H9 (cell line): ENCODE measurements at regions not wholly inside any gene's neighbourhood (a gene's known extent, or its start where the extent isn't known, plus 50 kb on each side); places are given as distances from the start of the nearest gene placed in this dataset.

ENCODE experiments used
- DNase-seq: peaks from one replicate; pipeline ENCODE4 v3.0.0-alpha.2; 2017
- H2AFZ ChIP-seq: one replicate; pipeline ENCODE4 v1.6.1; 2013; ENCODE audit warnings: mild to moderate bottlenecking, low read length, control low read depth, moderate library complexity
- H2AK5ac ChIP-seq: 2 replicates; pipeline ENCODE4 v1.6.1; 2013; ENCODE audit warnings: low read length, control low read depth, mixed read lengths; ENCODE audit not compliant: insufficient read length
- H2BK120ac ChIP-seq: one replicate; pipeline ENCODE4 v1.6.1; 2013; ENCODE audit warnings: low read depth, mild to moderate bottlenecking, low read length, control low read depth, inconsistent platforms; ENCODE audit not compliant: poor library complexity, severe bottlenecking
- H2BK12ac ChIP-seq: 2 replicates; pipeline ENCODE4 v1.6.1; 2013; ENCODE audit warnings: low read length, control low read depth, mixed read lengths, low read depth; ENCODE audit not compliant: insufficient read length
- H2BK15ac ChIP-seq: 2 replicates; pipeline ENCODE4 v1.6.1; 2013; ENCODE audit warnings: low read depth, low read length, control low read depth
- H2BK20ac ChIP-seq: one replicate; pipeline ENCODE4 v1.6.1; 2013; ENCODE audit warnings: low read depth, mild to moderate bottlenecking, low read length, control low read depth, inconsistent platforms; ENCODE audit not compliant: poor library complexity, severe bottlenecking
- H2BK5ac ChIP-seq: 2 replicates; pipeline ENCODE4 v1.6.1; 2013; ENCODE audit warnings: low read length, control low read depth, mixed read lengths; ENCODE audit not compliant: insufficient read length
- H3K14ac ChIP-seq: 2 replicates; pipeline ENCODE4 v1.6.1; 2013; ENCODE audit warnings: low read length, control low read depth; ENCODE audit not compliant: insufficient read depth
- H3K18ac ChIP-seq: 2 replicates; pipeline ENCODE4 v1.6.1; 2013; ENCODE audit warnings: low read depth, mild to moderate bottlenecking, mixed read lengths, low read length, control low read depth; ENCODE audit not compliant: insufficient read length
- H3K23ac ChIP-seq: 2 replicates; pipeline ENCODE4 v1.6.1; 2013; ENCODE audit warnings: low read length, control low read depth, mixed read lengths, low read depth; ENCODE audit not compliant: insufficient read length
- H3K23me2 ChIP-seq: 2 replicates; pipeline ENCODE4 v1.6.1; 2013; ENCODE audit warnings: low read depth, mild to moderate bottlenecking, mixed read lengths, low read length, control low read depth; ENCODE audit not compliant: insufficient read length, poor library complexity, severe bottlenecking
- H3K27ac ChIP-seq: 2 replicates; pipeline ENCODE4 v1.5.1; 2013; ENCODE audit warnings: low read length, control low read depth, mixed read lengths, low read depth; ENCODE audit not compliant: insufficient read length
- H3K27me3 ChIP-seq: 2 replicates; pipeline ENCODE4 v1.6.1; 2013; ENCODE audit warnings: low read length, control low read depth, inconsistent platforms; ENCODE audit not compliant: insufficient read depth
- H3K4ac ChIP-seq: 2 replicates; pipeline ENCODE4 v1.6.1; 2013; ENCODE audit warnings: low read depth, mild to moderate bottlenecking, control low read depth, inconsistent platforms, low read length, moderate library complexity
- H3K4me1 ChIP-seq: 2 replicates; pipeline ENCODE4 v1.6.1; 2013; ENCODE audit warnings: low read length, control low read depth, inconsistent platforms; ENCODE audit not compliant: insufficient read depth
- H3K4me2 ChIP-seq: 2 replicates; pipeline ENCODE4 v1.6.1; 2013; ENCODE audit warnings: low read length, control low read depth, mixed read lengths; ENCODE audit not compliant: insufficient read length, insufficient read depth
- H3K56ac ChIP-seq: 2 replicates; pipeline ENCODE4 v1.6.1; 2013; ENCODE audit warnings: low read depth, mild to moderate bottlenecking, mixed read lengths, low read length, control low read depth; ENCODE audit not compliant: insufficient read length
- H3K79me1 ChIP-seq: 2 replicates; pipeline ENCODE4 v1.6.1; 2013; ENCODE audit warnings: low read depth, mild to moderate bottlenecking, moderate library complexity, low read length, control low read depth, inconsistent platforms; ENCODE audit not compliant: insufficient read depth, poor library complexity, severe bottlenecking
- H3K79me2 ChIP-seq: 2 replicates; pipeline ENCODE4 v1.6.1; 2013; ENCODE audit warnings: low read length, control low read depth, inconsistent platforms; ENCODE audit not compliant: insufficient read depth
- H3K9ac ChIP-seq: 2 replicates; pipeline ENCODE4 v1.6.1; 2013; ENCODE audit warnings: low read length, control low read depth, mixed read lengths; ENCODE audit not compliant: insufficient read length; ENCODE audit errors: extremely low read depth
- H3K9me3 ChIP-seq: one replicate; pipeline ENCODE4 v1.6.1; 2013; ENCODE audit warnings: low read depth, low read length, inconsistent platforms; ENCODE audit not compliant: control insufficient read depth
- H3T11ph ChIP-seq: one replicate; pipeline ENCODE4 v1.6.1; 2013; ENCODE audit warnings: mild to moderate bottlenecking, low read length, control low read depth, inconsistent platforms
- H4K20me1 ChIP-seq: one replicate; pipeline ENCODE4 v1.6.1; 2013; ENCODE audit not compliant: control insufficient read depth, insufficient read length, insufficient read depth
- H4K5ac ChIP-seq: 2 replicates; pipeline ENCODE4 v1.6.1; 2013; ENCODE audit warnings: low read depth, mild to moderate bottlenecking, mixed read lengths, low read length, control low read depth; ENCODE audit not compliant: insufficient read length
- H4K8ac ChIP-seq: replicated peaks from 2 replicates; pipeline ENCODE4 v1.6.1; 2013; ENCODE audit warnings: low read length, control low read depth, mixed read lengths, low read depth; ENCODE audit not compliant: insufficient read length
- H4K91ac ChIP-seq: 2 replicates; pipeline ENCODE4 v1.6.1; 2013; ENCODE audit warnings: low read depth, mild to moderate bottlenecking, moderate library complexity, mixed read lengths, low read length, control low read depth; ENCODE audit not compliant: insufficient read length
- H3K27ac Mint-ChIP-seq, 3 experiments: 2 replicates in 2 of 3; 3 replicates in 1 of 3; pipeline ENCODE4 v1.8.0; 2020 to 2021; ENCODE audit warnings: mixed read lengths in 3 of 3, mild to moderate bottlenecking in 1 of 3, moderate library complexity in 1 of 3
- H3K27me3 Mint-ChIP-seq: 2 replicates; pipeline ENCODE4 v1.8.0; 2021; ENCODE audit warnings: low read depth, mild to moderate bottlenecking, moderate library complexity, mixed read lengths
- H3K36me3 Mint-ChIP-seq, 3 experiments: 2 replicates in 2 of 3; 3 replicates in 1 of 3; pipeline ENCODE4 v1.8.0; 2020 to 2021; ENCODE audit warnings: low read depth in 3 of 3, mixed read lengths in 3 of 3; ENCODE audit not compliant: insufficient read depth in 1 of 3
- H3K4me1 Mint-ChIP-seq, 2 experiments: 2 replicates each; pipeline ENCODE4 v1.8.0; 2020; ENCODE audit warnings: mixed read lengths in 2 of 2
- H3K4me3 Mint-ChIP-seq, 2 experiments: 2 replicates in 1 of 2; 3 replicates in 1 of 2; pipeline ENCODE4 v1.8.0; 2020 to 2021; ENCODE audit warnings: mild to moderate bottlenecking in 2 of 2, mixed read lengths in 2 of 2, moderate library complexity in 1 of 2
- H3K9me3 Mint-ChIP-seq, 2 experiments: 2 replicates in 1 of 2; 3 replicates in 1 of 2; pipeline ENCODE4 v1.8.0; 2020; ENCODE audit warnings: mild to moderate bottlenecking in 2 of 2, mixed read lengths in 2 of 2, moderate library complexity in 1 of 2
- WGBS: extraction: QIAGEN DNeasy Blood & Tissue Kit; methylation state at CpG from one replicate; pipeline ENCODE4 v1.1.7; 2013; ENCODE audit warnings: missing lambda C conversion rate, low lambda C conversion rate, mixed read lengths; ENCODE audit not compliant: insufficient read length; ENCODE audit errors: extremely low coverage; 5-methylcytosine and 5-hydroxymethylcytosine counted together
- TF ChIP-seq, protein P1 (sequence below): fragments of 200-600 bp; sonication (generic); conservative IDR thresholded peaks from 3 replicates; pipeline ENCODE4 v1.8.0; 2021; ENCODE audit warnings: antibody characterized with exemption, mild to moderate bottlenecking

DNA sequence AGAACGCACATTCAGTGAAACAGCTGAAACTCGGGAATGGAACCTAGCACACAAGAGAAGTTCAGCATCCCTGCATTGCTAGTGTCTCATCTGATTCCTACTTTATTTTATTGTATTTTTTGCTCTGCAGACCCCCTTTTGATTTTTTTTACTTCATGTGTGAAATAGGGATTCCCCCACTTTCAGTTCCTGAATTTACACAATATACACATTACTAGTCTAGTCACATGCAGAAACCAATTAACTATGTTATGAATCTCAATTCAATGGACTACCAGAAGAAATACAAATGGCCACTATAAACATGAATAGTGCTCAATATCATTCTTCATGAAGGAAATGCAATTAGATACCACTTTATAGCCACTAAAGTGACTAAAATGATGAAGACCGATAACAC lies 386.1 kb upstream of the COBL start:
- Histone ChIP-seq H3K56ac (no peak overlapping the region), H4K8ac (no peak overlapping the region), H2BK120ac (no peak overlapping the region), H3K23me2 (no peaks in the 10 kb centered on the region), H3K9me3 (no peaks in the 10 kb centered on the region), H2BK5ac (no peak overlapping the region), H2BK12ac (no peak overlapping the region), H3K4me1 (no peaks in the 10 kb centered on the region), H4K20me1 (no peaks in the 10 kb centered on the region), H4K5ac (no peak overlapping the region), H3K4me2 (no peak overlapping the region), H3K14ac (no peak overlapping the region), H3K18ac (no peak overlapping the region), H2AK5ac (no peak overlapping the region), H3K4ac (no peak overlapping the region), H3K79me1 (no peaks in the 10 kb centered on the region), H2BK20ac (no peak overlapping the region), H2AFZ (no peak overlapping the region), H4K91ac (no peak overlapping the region), H3K27me3 (no peaks in the 10 kb centered on the region), H3T11ph (no peak overlapping the region), H2BK15ac (no peak overlapping the region), H3K9ac (no peak overlapping the region), H3K23ac (no peak overlapping the region), H3K79me2 (no peaks in the 10 kb centered on the region), H3K27ac (no peak overlapping the region)
- Mint-ChIP-seq H3K4me1 (no peaks in the 10 kb centered on the region), H3K9me3 (peaks cover 8% of the 10 kb centered on the region in 2 experiments; a peak in 3 of 5 replicates), H3K4me3 (no peak overlapping the region), H3K36me3 (no peaks in the 10 kb centered on the region), H3K27ac (no peak overlapping the region), H3K27me3 (no peaks in the 10 kb centered on the region)
- TF ChIP-seq, protein P1, sequence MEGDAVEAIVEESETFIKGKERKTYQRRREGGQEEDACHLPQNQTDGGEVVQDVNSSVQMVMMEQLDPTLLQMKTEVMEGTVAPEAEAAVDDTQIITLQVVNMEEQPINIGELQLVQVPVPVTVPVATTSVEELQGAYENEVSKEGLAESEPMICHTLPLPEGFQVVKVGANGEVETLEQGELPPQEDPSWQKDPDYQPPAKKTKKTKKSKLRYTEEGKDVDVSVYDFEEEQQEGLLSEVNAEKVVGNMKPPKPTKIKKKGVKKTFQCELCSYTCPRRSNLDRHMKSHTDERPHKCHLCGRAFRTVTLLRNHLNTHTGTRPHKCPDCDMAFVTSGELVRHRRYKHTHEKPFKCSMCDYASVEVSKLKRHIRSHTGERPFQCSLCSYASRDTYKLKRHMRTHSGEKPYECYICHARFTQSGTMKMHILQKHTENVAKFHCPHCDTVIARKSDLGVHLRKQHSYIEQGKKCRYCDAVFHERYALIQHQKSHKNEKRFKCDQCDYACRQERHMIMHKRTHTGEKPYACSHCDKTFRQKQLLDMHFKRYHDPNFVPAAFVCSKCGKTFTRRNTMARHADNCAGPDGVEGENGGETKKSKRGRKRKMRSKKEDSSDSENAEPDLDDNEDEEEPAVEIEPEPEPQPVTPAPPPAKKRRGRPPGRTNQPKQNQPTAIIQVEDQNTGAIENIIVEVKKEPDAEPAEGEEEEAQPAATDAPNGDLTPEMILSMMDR, result no peak
- WGBS, result no CpG with 5 or more reads among the region's 3 CpGs
- DNase-seq, result no peak
